Liver (tissue), 3 donors: ENCODE measurements at regions not wholly inside any gene's neighbourhood (a gene's known extent, or its start where the extent isn't known, plus 50 kb on each side); places are given as distances from the start of the nearest gene placed in this dataset.

ENCODE experiments used
- EGR1 ChIP-seq, 2 donors: IDR thresholded peaks; 2 replicates each; pipeline ENCODE4 v1.6.1; 2016 to 2018; ENCODE audit warnings: antibody characterized with exemption in 2 of 2, low read depth in 2 of 2
- GABPA ChIP-seq, 2 donors: IDR thresholded peaks in 1 of 2; conservative IDR thresholded peaks in 1 of 2; 2 replicates each; pipeline ENCODE4 v1.6.1; 2016; ENCODE audit warnings: antibody characterized with exemption in 2 of 2, mild to moderate bottlenecking in 1 of 2, moderate library complexity in 1 of 2
- HNF4A ChIP-seq, 2 donors: conservative IDR thresholded peaks; 2 replicates each; pipeline ENCODE4 v1.6.1; 2016; ENCODE audit warnings: antibody characterized with exemption in 2 of 2, mild to moderate bottlenecking in 2 of 2
- JUND ChIP-seq, 2 donors: IDR thresholded peaks; 2 replicates each; pipeline ENCODE4 v1.6.1; 2016; ENCODE audit warnings: antibody characterized with exemption in 2 of 2
- RXRA ChIP-seq, 2 donors: IDR thresholded peaks; 2 replicates each; pipeline ENCODE4 v1.6.1; 2017 to 2018; ENCODE audit warnings: antibody characterized with exemption in 2 of 2, mild to moderate bottlenecking in 1 of 2
- SP1 ChIP-seq: IDR thresholded peaks from 2 replicates; pipeline ENCODE4 v1.6.1; 2018; ENCODE audit warnings: antibody characterized with exemption, mild to moderate bottlenecking
- TAF1 ChIP-seq: conservative IDR thresholded peaks from 2 replicates; pipeline ENCODE4 v1.6.1; 2016; ENCODE audit warnings: antibody characterized with exemption, mild to moderate bottlenecking
- YY1 ChIP-seq: IDR thresholded peaks from 2 replicates; pipeline ENCODE4 v1.6.1; 2016; ENCODE audit warnings: antibody characterized with exemption, mild to moderate bottlenecking
- TF ChIP-seq, protein P1 (sequence below): fragments of 150-350 bp; IDR thresholded peaks from 2 replicates; pipeline ENCODE4 v1.5.1; 2017; ENCODE audit warnings: improper control_type of control experiment, low read depth, low read length; ENCODE audit not compliant: missing input control
- TF ChIP-seq, protein P2 (sequence below): IDR thresholded peaks from 2 replicates; pipeline ENCODE4 v1.6.1; 2016; ENCODE audit warnings: antibody characterized with exemption, mild to moderate bottlenecking
- TF ChIP-seq, protein P3 (sequence below): IDR thresholded peaks from 2 replicates; pipeline ENCODE4 v1.6.1; 2016; ENCODE audit warnings: antibody characterized with exemption
- TF ChIP-seq, protein P4 (sequence below): IDR thresholded peaks from 2 replicates; pipeline ENCODE4 v1.6.1; 2016; ENCODE audit warnings: antibody characterized with exemption
- donor health status: healthy.
- donor health status: healthy.

DNA sequence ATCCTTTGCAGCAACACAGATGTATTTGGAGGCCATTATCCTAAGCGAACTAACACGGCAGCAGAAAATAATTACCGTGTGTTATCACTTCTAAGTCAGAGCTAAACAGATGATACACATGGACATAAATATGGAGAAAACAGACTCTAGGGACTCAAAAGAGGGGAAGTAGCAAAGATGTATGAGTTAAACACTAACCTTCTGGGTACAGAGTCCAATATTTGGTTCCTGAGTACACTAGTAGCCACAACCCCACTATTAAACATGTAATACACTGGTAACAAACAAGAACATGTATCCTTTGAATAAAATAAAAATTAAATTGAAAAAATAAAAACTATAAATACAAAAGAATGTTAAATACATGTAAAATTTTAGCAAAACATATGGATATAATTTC lies 118.0 kb upstream of the SLITRK5 start:
- TF ChIP-seq, protein P1, sequence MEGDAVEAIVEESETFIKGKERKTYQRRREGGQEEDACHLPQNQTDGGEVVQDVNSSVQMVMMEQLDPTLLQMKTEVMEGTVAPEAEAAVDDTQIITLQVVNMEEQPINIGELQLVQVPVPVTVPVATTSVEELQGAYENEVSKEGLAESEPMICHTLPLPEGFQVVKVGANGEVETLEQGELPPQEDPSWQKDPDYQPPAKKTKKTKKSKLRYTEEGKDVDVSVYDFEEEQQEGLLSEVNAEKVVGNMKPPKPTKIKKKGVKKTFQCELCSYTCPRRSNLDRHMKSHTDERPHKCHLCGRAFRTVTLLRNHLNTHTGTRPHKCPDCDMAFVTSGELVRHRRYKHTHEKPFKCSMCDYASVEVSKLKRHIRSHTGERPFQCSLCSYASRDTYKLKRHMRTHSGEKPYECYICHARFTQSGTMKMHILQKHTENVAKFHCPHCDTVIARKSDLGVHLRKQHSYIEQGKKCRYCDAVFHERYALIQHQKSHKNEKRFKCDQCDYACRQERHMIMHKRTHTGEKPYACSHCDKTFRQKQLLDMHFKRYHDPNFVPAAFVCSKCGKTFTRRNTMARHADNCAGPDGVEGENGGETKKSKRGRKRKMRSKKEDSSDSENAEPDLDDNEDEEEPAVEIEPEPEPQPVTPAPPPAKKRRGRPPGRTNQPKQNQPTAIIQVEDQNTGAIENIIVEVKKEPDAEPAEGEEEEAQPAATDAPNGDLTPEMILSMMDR, result no peak
- TF ChIP-seq, protein P2, sequence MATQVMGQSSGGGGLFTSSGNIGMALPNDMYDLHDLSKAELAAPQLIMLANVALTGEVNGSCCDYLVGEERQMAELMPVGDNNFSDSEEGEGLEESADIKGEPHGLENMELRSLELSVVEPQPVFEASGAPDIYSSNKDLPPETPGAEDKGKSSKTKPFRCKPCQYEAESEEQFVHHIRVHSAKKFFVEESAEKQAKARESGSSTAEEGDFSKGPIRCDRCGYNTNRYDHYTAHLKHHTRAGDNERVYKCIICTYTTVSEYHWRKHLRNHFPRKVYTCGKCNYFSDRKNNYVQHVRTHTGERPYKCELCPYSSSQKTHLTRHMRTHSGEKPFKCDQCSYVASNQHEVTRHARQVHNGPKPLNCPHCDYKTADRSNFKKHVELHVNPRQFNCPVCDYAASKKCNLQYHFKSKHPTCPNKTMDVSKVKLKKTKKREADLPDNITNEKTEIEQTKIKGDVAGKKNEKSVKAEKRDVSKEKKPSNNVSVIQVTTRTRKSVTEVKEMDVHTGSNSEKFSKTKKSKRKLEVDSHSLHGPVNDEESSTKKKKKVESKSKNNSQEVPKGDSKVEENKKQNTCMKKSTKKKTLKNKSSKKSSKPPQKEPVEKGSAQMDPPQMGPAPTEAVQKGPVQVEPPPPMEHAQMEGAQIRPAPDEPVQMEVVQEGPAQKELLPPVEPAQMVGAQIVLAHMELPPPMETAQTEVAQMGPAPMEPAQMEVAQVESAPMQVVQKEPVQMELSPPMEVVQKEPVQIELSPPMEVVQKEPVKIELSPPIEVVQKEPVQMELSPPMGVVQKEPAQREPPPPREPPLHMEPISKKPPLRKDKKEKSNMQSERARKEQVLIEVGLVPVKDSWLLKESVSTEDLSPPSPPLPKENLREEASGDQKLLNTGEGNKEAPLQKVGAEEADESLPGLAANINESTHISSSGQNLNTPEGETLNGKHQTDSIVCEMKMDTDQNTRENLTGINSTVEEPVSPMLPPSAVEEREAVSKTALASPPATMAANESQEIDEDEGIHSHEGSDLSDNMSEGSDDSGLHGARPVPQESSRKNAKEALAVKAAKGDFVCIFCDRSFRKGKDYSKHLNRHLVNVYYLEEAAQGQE, result no peak
- TF ChIP-seq SP1 (no peak), GABPA (IDR thresholded peaks at IDR 0.05 in 1 of 2, conservative IDR thresholded peaks at IDR 0.05 in 1 of 2) (no peak), EGR1 (IDR thresholded peaks at IDR 0.05; ENCODE audit: low read depth in 2 of 2) (no peak), TAF1 (no peak), JUND (IDR thresholded peaks at IDR 0.05) (no peak), YY1 (no peak), HNF4A (conservative IDR thresholded peaks at IDR 0.05) (no peak), RXRA (IDR thresholded peaks at IDR 0.05) (no peak)
- TF ChIP-seq, protein P3, sequence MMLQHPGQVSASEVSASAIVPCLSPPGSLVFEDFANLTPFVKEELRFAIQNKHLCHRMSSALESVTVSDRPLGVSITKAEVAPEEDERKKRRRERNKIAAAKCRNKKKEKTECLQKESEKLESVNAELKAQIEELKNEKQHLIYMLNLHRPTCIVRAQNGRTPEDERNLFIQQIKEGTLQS, result no peak
- TF ChIP-seq, protein P4, sequence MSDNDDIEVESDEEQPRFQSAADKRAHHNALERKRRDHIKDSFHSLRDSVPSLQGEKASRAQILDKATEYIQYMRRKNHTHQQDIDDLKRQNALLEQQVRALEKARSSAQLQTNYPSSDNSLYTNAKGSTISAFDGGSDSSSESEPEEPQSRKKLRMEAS, result no peak
